ENCODE measurements at regions not wholly inside any gene's neighbourhood (a gene's known extent, or its start where the extent isn't known, plus 50 kb on each side); places are given as distances from the start of the nearest gene placed in this dataset.

DNA sequence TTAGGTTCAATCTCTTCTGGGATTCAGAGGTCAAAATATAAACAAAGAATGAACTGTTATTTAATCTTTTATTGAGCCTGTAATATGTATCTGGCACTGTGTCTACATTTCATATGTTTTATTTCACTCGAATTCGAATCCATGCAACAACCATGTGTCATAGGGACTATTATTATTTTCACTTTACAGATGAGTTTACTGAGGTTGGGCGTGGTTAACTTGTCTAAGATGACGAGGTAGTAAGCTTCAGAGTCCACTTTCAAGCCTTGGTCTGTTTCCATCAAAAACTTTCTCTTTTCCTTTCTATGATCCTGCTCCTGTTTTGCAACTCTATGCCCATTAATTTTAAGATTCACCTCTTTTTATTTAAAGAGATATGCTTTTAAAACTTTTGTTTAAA, 55.2 kb upstream of the DMAC1 start:
- DNase-seq: no peak

All from activated effector memory CD4-positive, alpha-beta T cell treated with anti-CD3 and anti-CD28 coated beads, Interleukin-2, amount 50 U/mL, for 16 hours (primary cell).